OCI-LY1 (cell line): ENCODE measurements at regions not wholly inside any gene's neighbourhood (a gene's known extent, or its start where the extent isn't known, plus 50 kb on each side); places are given as distances from the start of the nearest gene placed in this dataset.

ENCODE experiments used
- H2AFZ ChIP-seq: fragments of 200-600 bp; sonication (generic), shearing (Covaris generic); 2 replicates; pipeline ENCODE4 v1.6.0; 2014; ENCODE audit warnings: antibody characterized with exemption, mild to moderate bottlenecking, low read length
- H3F3A ChIP-seq: fragments of 200-600 bp; sonication (generic), shearing (Covaris generic); 2 replicates; pipeline ENCODE4 v1.6.0; 2014; ENCODE audit warnings: mild to moderate bottlenecking, antibody characterized with exemption, low read length, moderate library complexity; ENCODE audit not compliant: insufficient read depth
- H3K27ac ChIP-seq: fragments of 200-600 bp; sonication (generic); 2 replicates; pipeline ENCODE4 v1.5.1; 2014; ENCODE audit warnings: low read length, mixed run types, mild to moderate bottlenecking, low read depth; ENCODE audit not compliant: poor library complexity, severe bottlenecking
- H3K27me3 ChIP-seq: fragments of 200-600 bp; sonication (generic); 2 replicates; pipeline ENCODE4 v1.6.0; 2014; ENCODE audit warnings: antibody characterized with exemption, mild to moderate bottlenecking, low read length, moderate library complexity; ENCODE audit not compliant: insufficient read depth
- H3K36me3 ChIP-seq: fragments of 200-600 bp; sonication (generic); 2 replicates; pipeline ENCODE4 v1.6.1; 2014; ENCODE audit warnings: mild to moderate bottlenecking, antibody characterized with exemption, low read length, moderate library complexity, mixed read lengths; ENCODE audit not compliant: insufficient read depth
- H3K4me1 ChIP-seq: fragments of 200-600 bp; sonication (generic); 2 replicates; pipeline ENCODE4 v1.5.1; 2014; ENCODE audit warnings: mild to moderate bottlenecking, low read length, moderate library complexity; ENCODE audit not compliant: insufficient read depth, severe bottlenecking
- H3K4me2 ChIP-seq: fragments of 200-600 bp; sonication (generic), shearing (Covaris generic); 2 replicates; pipeline ENCODE4 v1.6.1; 2014; ENCODE audit warnings: low read length
- H3K4me3 ChIP-seq: fragments of 200-600 bp; sonication (generic); 2 replicates; pipeline ENCODE4 v1.5.1; 2014; ENCODE audit warnings: low read length, low read depth, mild to moderate bottlenecking, mixed read lengths; ENCODE audit not compliant: poor library complexity, severe bottlenecking
- H3K79me2 ChIP-seq: fragments of 200-600 bp; shearing (Covaris generic); 2 replicates; pipeline ENCODE4 v1.6.1; 2016; ENCODE audit warnings: mixed run types, low read length, mixed read lengths; ENCODE audit not compliant: insufficient read depth
- H3K9ac ChIP-seq: fragments of 200-600 bp; sonication (generic), shearing (Covaris generic); 2 replicates; pipeline ENCODE4 v1.6.1; 2014; ENCODE audit warnings: mild to moderate bottlenecking, low read length, mixed read lengths
- H3K9me2 ChIP-seq: fragments of 200-600 bp; sonication (generic), shearing (Covaris generic); 2 replicates; pipeline ENCODE4 v1.6.1; 2014; ENCODE audit warnings: low read depth, mild to moderate bottlenecking, low read length, mixed read lengths
- H3K9me3 ChIP-seq: fragments of 200-600 bp; shearing (Covaris generic); 2 replicates; pipeline ENCODE4 v1.6.1; 2014; ENCODE audit warnings: low read length, mixed read lengths
- H4K20me1 ChIP-seq: fragments of 200-600 bp; sonication (generic), shearing (Covaris generic); 2 replicates; pipeline ENCODE4 v1.6.0; 2016; ENCODE audit warnings: mild to moderate bottlenecking, low read length; ENCODE audit not compliant: insufficient read depth
- CTCF ChIP-seq: fragments of 200-600 bp; sonication (generic), shearing (Covaris generic); IDR thresholded peaks from 2 replicates; pipeline ENCODE4 v1.5.1; 2017; ENCODE audit warnings: mild to moderate bottlenecking, antibody characterized with exemption, low read length, moderate library complexity, mixed read lengths
- EZH2 ChIP-seq: fragments of 200-600 bp; sonication (generic), shearing (Covaris generic); IDR thresholded peaks from 2 replicates; pipeline ENCODE4 v1.8.0; 2017; ENCODE audit warnings: borderline replicate concordance, mixed run types, mild to moderate bottlenecking, antibody characterized with exemption, low read length, moderate library complexity, mixed read lengths

GRCh38 chr7:84447636-84448293, 253.2 kb upstream of the SEMA3A start:
- Histone ChIP-seq H2AFZ (peak overlapping the region; percentile 1; the same call in 1 of the 2 replicates), H3K4me3 (no peak overlapping the region), H4K20me1 (no peaks in the 10 kb centered on the region), H3K9me2 (no peaks in the 10 kb centered on the region), H3F3A (no peaks in the 10 kb centered on the region), H3K36me3 (no peaks in the 10 kb centered on the region), H3K9ac (no peak overlapping the region), H3K4me2 (no peak overlapping the region), H3K79me2 (no peaks in the 10 kb centered on the region), H3K27ac (no peak overlapping the region), H3K9me3 (peaks cover 9% of the 10 kb centered on the region), H3K4me1 (no peaks in the 10 kb centered on the region), H3K27me3 (no peaks in the 10 kb centered on the region)
- TF ChIP-seq CTCF (no peak), EZH2 (no peak)

- Histone ChIP-seq H3K9me3 (peaks cover 9% of the 10 kb centered on the region), H3K4me1 (no peaks in the 10 kb centered on the region), H3K9me2 (no peaks in the 10 kb centered on the region), H3K79me2 (no peaks in the 10 kb centered on the region), H2AFZ (0 out of 2 replicates have a peak overlapping the region, but pooled peaks have one; percentile 1), H3K27me3 (no peaks in the 10 kb centered on the region), H3K36me3 (no peaks in the 10 kb centered on the region), H4K20me1 (no peaks in the 10 kb centered on the region), H3K27ac (no peak overlapping the region), H3K9ac (no peak overlapping the region), H3K4me3 (no peak overlapping the region), H3F3A (no peaks in the 10 kb centered on the region), H3K4me2 (no peak overlapping the region)
- TF ChIP-seq CTCF (no peak), EZH2 (no peak)
Observed at GRCh38 chr7:84446991-84447480, 252.4 kb upstream of the SEMA3A start.

GRCh38 chr7:84425702-84426259, 231.2 kb upstream of the SEMA3A start:
- no peaks in the 10 kb centered on the region for H3K4me1 ChIP-seq
- no peak overlapping the region for H3K27ac ChIP-seq
- H3K9ac ChIP-seq: no peak overlapping the region
- no peaks in the 10 kb centered on the region for H4K20me1 ChIP-seq
- H3K9me3 ChIP-seq: peaks cover 5% of the 10 kb centered on the region; the same call in 1 of the 2 replicates
- no peak overlapping the region for H2AFZ ChIP-seq
- no peak for TF ChIP-seq EZH2
- TF ChIP-seq CTCF: no peak
- H3K27me3 ChIP-seq: no peaks in the 10 kb centered on the region
- no peaks in the 10 kb centered on the region for H3K36me3 ChIP-seq
- H3K4me3 ChIP-seq: no peak overlapping the region
- no peak overlapping the region for H3K4me2 ChIP-seq
- H3F3A ChIP-seq: no peaks in the 10 kb centered on the region
- H3K79me2 ChIP-seq: no peaks in the 10 kb centered on the region
- H3K9me2 ChIP-seq: no peaks in the 10 kb centered on the region
